SK-N-SH (cell line): ENCODE measurements at regions not wholly inside any gene's neighbourhood (a gene's known extent, or its start where the extent isn't known, plus 50 kb on each side); places are given as distances from the start of the nearest gene placed in this dataset.

Experiments used
- CTCF ChIA-PET: fragments of 300-600, 350-600 bp; formaldehyde crosslinking; extraction: SDS; loops from one replicate; lab custom pipeline; 2021; lab: Yijun Ruan, JAX
- POLR2A ChIA-PET: fragments of 350-600 bp; sonication (Branson Sonifier 250); formaldehyde crosslinking; extraction: SDS; loops from one replicate; lab custom pipeline; 2020; ENCODE audit warnings: antibody characterized with exemption, inconsistent platforms; lab: Yijun Ruan, JAX
- DNase-seq: peaks from one replicate; pipeline ENCODE4 v3.0.0; 2012
- H2AFZ ChIP-seq: fragments of 200-600 bp; sonication (generic); 2 replicates; pipeline ENCODE4 v1.8.1; 2016; ENCODE audit warnings: antibody characterized with exemption, mild to moderate bottlenecking, low read depth
- H3F3A ChIP-seq: fragments of 200-600 bp; sonication (generic); replicated peaks from 2 replicates; pipeline ENCODE3; 2016; ENCODE audit warnings: antibody characterized with exemption, mild to moderate bottlenecking; ENCODE audit not compliant: insufficient read depth
- H3K27ac ChIP-seq, 2 experiments: fragments of 200-500 bp in 1 of 2; fragments of 200-600 bp in 1 of 2; sonication (Bioruptor generic) in 1 of 2; sonication (generic), shearing (Covaris generic) in 1 of 2; 2 replicates each; pipeline versions ENCODE4 v1.5.1 to v1.6.1; 2014 to 2016; ENCODE audit warnings: low read depth in 2 of 2, inconsistent platforms in 1 of 2, low read length in 1 of 2, mild to moderate bottlenecking in 1 of 2, mixed read lengths in 1 of 2
- H3K27me3 ChIP-seq: fragments of 200-600 bp; sonication (generic), shearing (Covaris generic); 2 replicates; pipeline ENCODE4 v1.6.1; 2016; ENCODE audit warnings: mixed run types; ENCODE audit not compliant: insufficient read depth
- H3K36me3 ChIP-seq, 2 experiments: fragments of 200-500 bp in 1 of 2; fragments of 200-600 bp in 1 of 2; sonication (Bioruptor generic) in 1 of 2; sonication (generic) in 1 of 2; replicated peaks in 1 of 2; 2 replicates each; pipeline versions ENCODE3 to v1.5.1; 2014 to 2016; ENCODE audit warnings: low read length in 1 of 2, mild to moderate bottlenecking in 1 of 2; ENCODE audit not compliant: insufficient read depth in 2 of 2, control insufficient read depth in 1 of 2
- H3K4me1 ChIP-seq, 2 experiments: fragments of 200-500 bp in 1 of 2; fragments of 200-600 bp in 1 of 2; sonication (Bioruptor generic) in 1 of 2; sonication (generic), shearing (Covaris generic) in 1 of 2; 2 replicates each; pipeline versions ENCODE4 v1.5.1 to v1.6.1; 2014 to 2016; ENCODE audit warnings: low read depth in 1 of 2, low read length in 1 of 2, mixed run types in 1 of 2; ENCODE audit not compliant: insufficient read depth in 2 of 2, control insufficient read depth in 1 of 2
- H3K4me2 ChIP-seq: fragments of 200-600 bp; sonication (generic), shearing (Covaris generic); 2 replicates; pipeline ENCODE4 v1.6.1; 2017; ENCODE audit warnings: mixed run types
- H3K4me3 ChIP-seq, 2 experiments: fragments of 200-500 bp in 1 of 2; fragments of 200-600 bp in 1 of 2; sonication (Bioruptor generic) in 1 of 2; sonication (generic), shearing (Covaris generic) in 1 of 2; 2 replicates each; pipeline versions ENCODE4 v1.5.1 to v1.8.1; 2014 to 2016; ENCODE audit warnings: low read depth in 2 of 2, inconsistent platforms in 1 of 2, low read length in 1 of 2, mild to moderate bottlenecking in 1 of 2, mixed read lengths in 1 of 2, moderate library complexity in 1 of 2
- H3K79me2 ChIP-seq: fragments of 200-600 bp; sonication (generic); 2 replicates; pipeline ENCODE4 v1.8.1; 2017; ENCODE audit warnings: mild to moderate bottlenecking; ENCODE audit not compliant: insufficient read depth
- H3K9ac ChIP-seq: fragments of 200-600 bp; sonication (generic); 2 replicates; pipeline ENCODE4 v1.6.1; 2017; ENCODE audit warnings: mixed run types
- H3K9me2 ChIP-seq: fragments of 200-600 bp; sonication (generic); 2 replicates; pipeline ENCODE4 v1.6.1; 2017; ENCODE audit warnings: mixed run types
- H3K9me3 ChIP-seq: fragments of 200-600 bp; sonication (generic); 2 replicates; pipeline ENCODE4 v1.6.1; 2017; ENCODE audit warnings: mixed run types, mild to moderate bottlenecking, moderate library complexity
- H4K20me1 ChIP-seq: fragments of 200-600 bp; sonication (generic); 2 replicates; pipeline ENCODE4 v1.6.1; 2017; ENCODE audit warnings: mild to moderate bottlenecking, mixed run types; ENCODE audit not compliant: insufficient read depth
- CHD2 ChIP-seq: fragments of 150-350 bp; IDR thresholded peaks from 2 replicates; pipeline ENCODE4 v1.6.1; 2018; ENCODE audit warnings: low read length; ENCODE audit not compliant: partially characterized antibody
- ELF1 ChIP-seq: IDR thresholded peaks from 2 replicates; pipeline ENCODE4 v1.4.0; 2012
- EZH2phosphoT487 ChIP-seq: fragments of 200-600 bp; sonication (generic); IDR thresholded peaks from 2 replicates; pipeline ENCODE4 v1.6.1; 2017; ENCODE audit warnings: low read depth, mixed run types, mild to moderate bottlenecking, antibody characterized with exemption, moderate library complexity, borderline replicate concordance
- JUND ChIP-seq: IDR thresholded peaks from 2 replicates; pipeline ENCODE4 v1.4.0; 2012
- MEF2A ChIP-seq: IDR thresholded peaks from 2 replicates; pipeline ENCODE4 v1.4.0; 2012; ENCODE audit warnings: low read depth, borderline replicate concordance
- MXI1 ChIP-seq: IDR thresholded peaks from 2 replicates; pipeline ENCODE4 v1.6.1; 2012; ENCODE audit warnings: mild to moderate bottlenecking, low read depth, low read length, improper control_type of control experiment
- POLR2AphosphoS5 ChIP-seq: IDR thresholded peaks from 2 replicates; pipeline ENCODE4 v1.6.1; 2012; ENCODE audit warnings: low read depth, low read length
- RCOR1 ChIP-seq: fragments of 150-350 bp; IDR thresholded peaks from 2 replicates; pipeline ENCODE4 v1.6.1; 2017; ENCODE audit warnings: antibody characterized with exemption, low read length
- RFX5 ChIP-seq: IDR thresholded peaks from 2 replicates; pipeline ENCODE4 v1.6.1; 2012; ENCODE audit warnings: mild to moderate bottlenecking, improper control_type of control experiment, low read length
- SMC3 ChIP-seq: IDR thresholded peaks from 2 replicates; pipeline ENCODE4 v1.6.1; 2012; ENCODE audit warnings: low read depth, low read length, improper control_type of control experiment
- TCF12 ChIP-seq: IDR thresholded peaks from 2 replicates; pipeline ENCODE4 v1.4.0; 2012
- YY1 ChIP-seq: IDR thresholded peaks from 2 replicates; pipeline ENCODE4 v1.4.0; 2012; ENCODE audit warnings: low read depth, mild to moderate bottlenecking
- WGBS: methylation state at CpG from one replicate; pipeline ENCODE4 v1.1.6; 2017; ENCODE audit warnings: low lambda C conversion rate; 5-methylcytosine and 5-hydroxymethylcytosine counted together
- TF ChIP-seq, protein P1 (sequence below): IDR thresholded peaks from 2 replicates; pipeline ENCODE4 v1.4.0; 2012; ENCODE audit warnings: low read depth, borderline replicate concordance
- TF ChIP-seq, protein P2 (sequence below): IDR thresholded peaks from 2 replicates; pipeline ENCODE4 v1.4.0; 2012; ENCODE audit warnings: low read depth, borderline replicate concordance

DNA sequence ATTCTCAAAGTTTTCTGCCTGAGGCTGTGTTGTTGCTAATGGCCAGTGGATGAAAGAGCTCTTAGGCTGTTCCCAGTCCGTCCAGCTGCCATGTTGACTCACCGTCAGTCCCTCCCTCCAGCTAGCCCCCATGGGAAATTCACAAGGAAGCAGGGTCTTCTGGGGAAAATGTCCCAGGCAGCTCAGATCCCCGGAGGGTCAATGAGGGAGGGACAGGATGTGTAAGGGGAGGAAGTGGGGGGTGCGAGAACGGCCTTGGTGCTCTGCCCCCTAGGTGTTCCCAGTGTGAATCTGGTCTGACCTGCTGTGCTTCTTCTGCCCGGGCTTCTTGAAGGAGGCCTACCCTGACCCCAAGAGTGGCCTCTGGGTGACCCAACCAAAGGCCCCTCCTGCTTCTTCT is 65.9 kb downstream of the CEBPB start:
- no peak for DNase-seq
- TF ChIP-seq RFX5 (no peak), RCOR1 (no peak), CHD2 (no peak), EZH2phosphoT487 (no peak)

DNA sequence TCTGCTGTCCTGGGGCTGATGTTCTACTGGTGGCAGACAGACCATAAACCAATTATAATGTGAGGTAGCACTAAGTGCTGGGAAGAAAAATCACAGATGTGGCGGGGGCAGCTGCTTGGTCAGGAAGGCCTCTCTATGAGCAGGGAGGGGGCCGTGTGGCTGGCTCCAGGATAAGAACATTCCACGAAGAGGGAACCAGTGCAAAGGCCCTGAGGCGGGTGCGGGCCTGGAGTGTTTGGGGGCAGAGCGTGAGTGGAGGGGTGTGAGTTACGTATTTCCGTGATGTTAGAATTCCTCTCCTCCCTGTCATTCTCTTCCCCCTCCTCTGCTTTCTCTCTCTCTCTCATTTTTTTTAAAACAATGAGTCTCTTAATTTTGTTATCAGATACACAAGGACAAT is 67.2 kb downstream of the CEBPB start:
- Histone ChIP-seq H3K36me3 (no peaks in the 10 kb centered on the region), H3K4me2 (no peak overlapping the region), H3K27ac (no peak overlapping the region), H3K27me3 (no peaks in the 10 kb centered on the region), H3K4me3 (no peak overlapping the region), H3K9me2 (no peaks in the 10 kb centered on the region), H2AFZ (no peak overlapping the region), H3K9me3 (no peaks in the 10 kb centered on the region), H3K4me1 (no peaks in the 10 kb centered on the region), H4K20me1 (no peaks in the 10 kb centered on the region), H3K79me2 (no peaks in the 10 kb centered on the region), H3F3A (peaks cover 6% of the 10 kb centered on the region), H3K9ac (no peak overlapping the region)
- POLR2A ChIA-PET = no interaction called here
- no peak for DNase-seq
- WGBS = 92% methylated on average over 8 of the region's 8 CpGs
- CTCF ChIA-PET = no interaction called here
- TF ChIP-seq, protein P1, sequence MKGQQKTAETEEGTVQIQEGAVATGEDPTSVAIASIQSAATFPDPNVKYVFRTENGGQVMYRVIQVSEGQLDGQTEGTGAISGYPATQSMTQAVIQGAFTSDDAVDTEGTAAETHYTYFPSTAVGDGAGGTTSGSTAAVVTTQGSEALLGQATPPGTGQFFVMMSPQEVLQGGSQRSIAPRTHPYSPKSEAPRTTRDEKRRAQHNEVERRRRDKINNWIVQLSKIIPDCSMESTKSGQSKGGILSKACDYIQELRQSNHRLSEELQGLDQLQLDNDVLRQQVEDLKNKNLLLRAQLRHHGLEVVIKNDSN = no peak
- no peak for TF ChIP-seq SMC3
- no peak for TF ChIP-seq POLR2AphosphoS5
- no peak for TF ChIP-seq MXI1
- TF ChIP-seq YY1 = no peak
- TF ChIP-seq TCF12 = no peak
- TF ChIP-seq JUND = no peak
- TF ChIP-seq ELF1 = no peak
- TF ChIP-seq MEF2A = no peak
- TF ChIP-seq, protein P2, sequence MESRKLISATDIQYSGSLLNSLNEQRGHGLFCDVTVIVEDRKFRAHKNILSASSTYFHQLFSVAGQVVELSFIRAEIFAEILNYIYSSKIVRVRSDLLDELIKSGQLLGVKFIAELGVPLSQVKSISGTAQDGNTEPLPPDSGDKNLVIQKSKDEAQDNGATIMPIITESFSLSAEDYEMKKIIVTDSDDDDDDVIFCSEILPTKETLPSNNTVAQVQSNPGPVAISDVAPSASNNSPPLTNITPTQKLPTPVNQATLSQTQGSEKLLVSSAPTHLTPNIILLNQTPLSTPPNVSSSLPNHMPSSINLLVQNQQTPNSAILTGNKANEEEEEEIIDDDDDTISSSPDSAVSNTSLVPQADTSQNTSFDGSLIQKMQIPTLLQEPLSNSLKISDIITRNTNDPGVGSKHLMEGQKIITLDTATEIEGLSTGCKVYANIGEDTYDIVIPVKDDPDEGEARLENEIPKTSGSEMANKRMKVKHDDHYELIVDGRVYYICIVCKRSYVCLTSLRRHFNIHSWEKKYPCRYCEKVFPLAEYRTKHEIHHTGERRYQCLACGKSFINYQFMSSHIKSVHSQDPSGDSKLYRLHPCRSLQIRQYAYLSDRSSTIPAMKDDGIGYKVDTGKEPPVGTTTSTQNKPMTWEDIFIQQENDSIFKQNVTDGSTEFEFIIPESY = no peak

More for the DNA sequence above, 65.9 kb downstream of the CEBPB start:
- no peak overlapping the region for H2AFZ ChIP-seq
- H3K79me2 ChIP-seq = no peaks in the 10 kb centered on the region
- POLR2A ChIA-PET = no interaction called here
- no peak overlapping the region for H3K9ac ChIP-seq
- H4K20me1 ChIP-seq = no peaks in the 10 kb centered on the region
- peaks cover 6% of the 10 kb centered on the region for H3F3A ChIP-seq
- WGBS = 77% methylated on average over 3 of the region's 6 CpGs
- CTCF ChIA-PET = no interaction called here
- H3K9me3 ChIP-seq = no peaks in the 10 kb centered on the region
- H3K9me2 ChIP-seq = no peaks in the 10 kb centered on the region
- H3K27me3 ChIP-seq = no peaks in the 10 kb centered on the region
- peaks cover 0 to 5% of the 10 kb centered on the region in 2 experiments; a peak in 1 of 4 replicates for H3K4me1 ChIP-seq
- no peak overlapping the region for H3K4me3 ChIP-seq
- H3K36me3 ChIP-seq = no peaks in the 10 kb centered on the region
- H3K27ac ChIP-seq = no peak overlapping the region
- no peak overlapping the region for H3K4me2 ChIP-seq
